Uterus (tissue), 2 donors: ENCODE measurements at regions not wholly inside any gene's neighbourhood (a gene's known extent, or its start where the extent isn't known, plus 50 kb on each side); places are given as distances from the start of the nearest gene placed in this dataset.

Experiments used
- CTCF ChIP-seq, 4 experiments: fragments of 200-600 bp in 2 of 4; fragments of 450-650 bp in 2 of 4; sonication (generic) in 2 of 4; IDR thresholded peaks; one replicate each; pipeline ENCODE4 v1.5.1; 2016 to 2019; ENCODE audit warnings: antibody characterized with exemption in 4 of 4, mild to moderate bottlenecking in 2 of 4, moderate library complexity in 1 of 4
- POLR2A ChIP-seq, 2 donors: fragments of 450-650 bp; IDR thresholded peaks; one replicate each; pipeline ENCODE4 v1.6.1; 2016; ENCODE audit warnings: antibody characterized with exemption in 2 of 2, mild to moderate bottlenecking in 1 of 2, moderate library complexity in 1 of 2

DNA sequence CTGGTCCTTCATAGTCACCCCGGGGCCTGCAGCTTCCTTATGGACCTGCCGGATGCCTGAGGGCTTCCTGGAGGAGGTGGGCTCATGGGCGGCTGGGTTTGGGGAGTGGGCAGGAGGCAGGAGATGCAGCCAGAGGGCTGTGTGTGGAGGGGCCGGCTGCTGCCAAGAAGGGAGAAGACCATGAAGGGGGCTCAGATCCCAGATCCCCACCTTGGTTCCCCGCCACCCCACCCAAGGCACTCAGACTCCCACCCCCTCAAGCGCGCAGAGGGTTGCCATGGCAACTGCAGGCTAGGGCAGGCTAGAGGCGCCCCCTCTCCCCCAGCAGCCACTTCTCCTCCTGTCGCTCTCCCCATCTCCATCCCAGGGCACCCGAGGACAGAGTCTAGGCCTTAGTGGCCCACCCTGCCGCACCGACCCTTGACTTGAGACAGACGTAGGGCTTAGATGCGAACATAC lies 104.5 kb downstream of the CRLF3 start:
- TF ChIP-seq CTCF (IDR thresholded peaks at IDR 0.05) (no peak), POLR2A (IDR thresholded peaks at IDR 0.05) (no peak)
